BJ (cell line): ENCODE measurements at regions not wholly inside any gene's neighbourhood (a gene's known extent, or its start where the extent isn't known, plus 50 kb on each side); places are given as distances from the start of the nearest gene placed in this dataset.

Source experiments
- CTCF ChIA-PET: fragments of 350-600 bp; formaldehyde crosslinking; extraction: SDS; loops from one replicate; lab custom pipeline; 2021; ENCODE audit warnings: antibody characterized with exemption, inconsistent platforms; lab: Yijun Ruan, JAX
- POLR2A ChIA-PET: fragments of 300-600 bp; sonication (Branson Sonifier 250); formaldehyde crosslinking; extraction: SDS; loops from one replicate; lab custom pipeline; 2021; ENCODE audit warnings: antibody characterized with exemption; lab: Charles Lee
- DNase-seq: peaks from one replicate; pipeline ENCODE4 v3.0.0-alpha.2; 2011; ENCODE audit warnings: low read depth
- H3K27me3 ChIP-seq: 2 replicates; pipeline ENCODE4 v1.6.0; 2011; ENCODE audit warnings: low read length; ENCODE audit not compliant: control insufficient read depth, insufficient read depth
- H3K36me3 ChIP-seq: 2 replicates; pipeline ENCODE4 v1.5.1; 2011; ENCODE audit warnings: low read length; ENCODE audit not compliant: control insufficient read depth, insufficient read depth
- H3K4me3 ChIP-seq: 2 replicates; pipeline ENCODE4 v1.5.1; 2011; ENCODE audit warnings: low read depth, mild to moderate bottlenecking, control low read depth, low read length
- CTCF ChIP-seq: IDR thresholded peaks from 2 replicates; pipeline ENCODE4 v1.5.1; 2011; ENCODE audit warnings: low read depth, mild to moderate bottlenecking, control low read depth, inconsistent platforms, low read length, moderate library complexity; ENCODE audit not compliant: insufficient read depth

- Histone ChIP-seq H3K4me3 (no peak overlapping the region), H3K27me3 (no peaks in the 10 kb centered on the region), H3K36me3 (no peaks in the 10 kb centered on the region)
- ChIA-PET CTCF (no interaction called here), POLR2A (no interaction called here)
- no peak for DNase-seq
- no peak for TF ChIP-seq CTCF
These were observed 54.7 kb upstream of the ARSJ start for GRCh38 chr4:114034189-114034588.

GRCh38 chr4:114036426-114036825 lies 57.0 kb upstream of the ARSJ start:
- H3K4me3 ChIP-seq = no peak overlapping the region
- no peaks in the 10 kb centered on the region for H3K27me3 ChIP-seq
- TF ChIP-seq CTCF = no peak
- no peaks in the 10 kb centered on the region for H3K36me3 ChIP-seq
- ChIA-PET POLR2A (no interaction called here), CTCF (no interaction called here)
- DNase-seq = no peak

GRCh38 chr4:114036864-114037263 lies 57.4 kb upstream of the ARSJ start:
- no peak overlapping the region for H3K4me3 ChIP-seq
- H3K27me3 ChIP-seq = no peaks in the 10 kb centered on the region
- no peak for DNase-seq
- ChIA-PET POLR2A (no interaction called here), CTCF (no interaction called here)
- H3K36me3 ChIP-seq = no peaks in the 10 kb centered on the region
- no peak for TF ChIP-seq CTCF

- TF ChIP-seq CTCF = no peak
- no peak for DNase-seq
- H3K4me3 ChIP-seq = no peak overlapping the region
- ChIA-PET POLR2A (no interaction called here), CTCF (interaction anchor here (0.6 kb wide), 1 partner anchor 645 kb away, joined by 3 read pairs; no protein-coding TSS in a partner anchor)
- H3K36me3 ChIP-seq = no peaks in the 10 kb centered on the region
- no peaks in the 10 kb centered on the region for H3K27me3 ChIP-seq
These were observed 58.5 kb upstream of the ARSJ start for GRCh38 chr4:114037988-114038387.

- no peak for DNase-seq
- Histone ChIP-seq H3K27me3 (no peaks in the 10 kb centered on the region), H3K36me3 (no peaks in the 10 kb centered on the region), H3K4me3 (no peak overlapping the region)
- no peak for TF ChIP-seq CTCF
- POLR2A ChIA-PET = no interaction called here
- CTCF ChIA-PET = no interaction called here
These were observed 59.4 kb upstream of the ARSJ start for GRCh38 chr4:114038762-114039387.
